Limb (tissue), 2 donors: ENCODE measurements at regions not wholly inside any gene's neighbourhood (a gene's known extent, or its start where the extent isn't known, plus 50 kb on each side); places are given as distances from the start of the nearest gene placed in this dataset.
"Not testable (repeated sequence)": the region's sequence is repeated elsewhere in the genome, so short reads cannot be mapped to it uniquely, and the experiment has no call there.

ENCODE experiments used
- DNase-seq, 2 donors: peaks; one replicate each; pipeline ENCODE4 v3.0.0-alpha.2; 2016; ENCODE audit errors: extremely low spot score in 2 of 2

DNA sequence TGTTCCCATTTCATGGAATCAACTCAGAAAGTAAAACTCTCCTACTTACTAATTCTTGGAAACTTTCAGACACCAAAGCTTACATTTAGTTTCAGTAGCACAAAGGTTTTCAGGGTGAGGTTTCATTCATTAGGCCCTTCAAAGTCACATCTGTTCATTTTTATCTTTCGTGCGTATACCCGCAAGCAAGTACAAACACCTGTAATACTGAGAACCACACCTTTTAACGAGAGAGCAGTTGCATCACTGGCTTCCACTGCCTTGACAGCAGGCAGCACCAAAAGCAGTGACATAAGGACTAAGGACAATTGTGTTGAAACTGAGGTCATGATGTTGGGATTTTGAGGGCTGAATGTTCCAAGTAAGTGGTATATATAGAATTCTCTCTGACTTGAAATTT is 60.5 kb downstream of the GOLGA6L22 start:
- DNase-seq = not testable (repeated sequence)

DNA sequence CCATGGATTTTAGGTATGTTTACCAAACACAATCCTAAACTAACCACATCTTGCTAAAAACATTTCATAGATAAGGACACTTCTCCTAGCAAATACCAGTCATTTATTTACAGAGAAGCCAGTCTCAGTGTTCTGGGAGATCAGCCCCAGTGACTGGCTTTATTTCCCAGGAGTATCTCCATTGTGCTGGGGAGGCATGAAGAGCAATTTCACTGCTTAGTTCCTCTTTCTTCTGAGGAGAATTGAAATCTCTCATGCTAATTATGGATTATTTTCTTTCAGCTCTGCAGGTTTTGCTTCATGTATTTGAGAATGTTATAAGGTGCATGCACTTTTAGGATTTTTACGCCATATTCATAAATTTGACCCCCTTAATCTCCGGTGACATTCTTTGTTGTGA is 67.8 kb downstream of the GOLGA6L22 start:
- not testable (repeated sequence) for DNase-seq

DNA sequence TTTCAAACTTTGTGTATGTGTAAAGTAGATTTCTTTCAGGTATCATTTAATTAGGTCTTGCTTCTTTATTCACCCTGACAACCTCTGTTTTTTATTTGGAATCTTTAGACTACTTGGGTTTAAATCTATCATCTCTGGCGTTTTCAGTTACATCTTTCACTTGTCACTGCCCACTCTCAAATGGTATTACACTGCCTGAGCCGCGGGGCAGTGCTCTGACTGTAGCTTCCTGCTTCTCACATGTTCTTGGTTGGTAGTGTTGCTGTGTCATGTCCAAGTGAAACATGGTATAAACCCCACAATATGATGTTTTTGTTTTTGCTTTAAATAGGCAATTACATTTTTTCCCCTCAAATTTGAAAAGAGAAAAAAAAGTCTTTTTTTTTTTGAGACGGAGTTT is 68.3 kb downstream of the GOLGA6L22 start:
- not testable (repeated sequence) for DNase-seq

DNA sequence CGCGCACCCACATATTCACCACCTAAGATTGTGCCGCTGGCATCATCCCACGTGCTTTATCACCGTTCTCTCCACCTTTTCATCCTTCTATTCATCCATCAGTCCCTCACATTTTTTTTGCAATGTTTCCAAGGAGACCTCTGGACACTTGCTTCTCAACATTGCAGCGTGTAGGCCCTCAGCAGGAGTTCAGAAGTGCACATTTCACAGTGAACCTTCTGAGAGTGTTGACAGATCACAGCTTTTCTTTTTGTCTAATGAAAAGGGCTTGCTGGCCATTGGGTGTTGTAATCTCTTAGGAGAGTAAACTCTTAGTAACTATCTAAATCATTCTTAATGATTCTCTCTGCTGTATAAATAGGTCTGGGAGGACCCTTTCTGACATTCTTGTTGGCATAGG is 70.5 kb downstream of the GOLGA6L22 start:
- not testable (repeated sequence) for DNase-seq

DNA sequence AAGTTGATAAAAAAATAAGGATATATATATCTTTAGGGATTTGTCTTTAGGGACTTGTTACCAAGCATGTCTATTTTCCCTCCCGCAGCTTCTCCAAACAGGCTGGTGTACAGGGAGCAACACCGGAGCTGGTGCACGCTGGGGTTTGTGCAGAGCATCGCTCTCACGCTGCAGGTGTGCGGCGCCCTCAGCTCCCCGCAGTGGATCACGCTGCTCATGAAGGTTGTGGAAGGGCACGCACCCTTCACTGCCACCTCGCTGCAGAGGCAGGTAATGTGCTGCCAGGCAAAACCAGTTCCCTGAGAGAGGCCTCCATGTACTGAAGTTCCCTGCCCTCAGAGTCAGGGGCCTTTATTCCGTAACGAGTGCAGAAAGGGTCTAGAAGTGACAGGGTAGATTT is 101.0 kb downstream of the GOLGA6L22 start:
- DNase-seq = not testable (repeated sequence)

DNA sequence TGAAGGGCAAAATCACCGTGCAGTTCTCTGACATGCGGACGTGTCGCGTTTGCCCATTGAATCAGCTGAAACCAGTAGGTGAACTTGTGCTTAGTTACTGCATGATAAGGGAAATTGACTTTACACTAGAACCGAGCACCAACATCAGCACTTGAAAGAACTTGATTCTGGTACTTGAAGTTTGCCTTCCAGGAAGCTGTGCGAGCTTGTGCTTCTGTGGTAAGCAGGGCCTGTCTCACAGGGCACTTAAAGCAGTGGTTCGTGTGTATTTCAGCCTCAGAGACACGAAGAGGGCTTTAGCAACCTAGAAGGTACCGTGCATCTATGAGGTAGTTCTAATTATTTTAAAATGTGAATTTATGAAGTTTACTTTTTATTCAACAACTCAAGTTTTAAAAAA is 103.0 kb downstream of the GOLGA6L22 start:
- DNase-seq = not testable (repeated sequence)

- DNase-seq = not testable (repeated sequence)
Measured at GRCh38 chr15:22566510-22566909, 107.8 kb downstream of the GOLGA6L22 start.

DNA sequence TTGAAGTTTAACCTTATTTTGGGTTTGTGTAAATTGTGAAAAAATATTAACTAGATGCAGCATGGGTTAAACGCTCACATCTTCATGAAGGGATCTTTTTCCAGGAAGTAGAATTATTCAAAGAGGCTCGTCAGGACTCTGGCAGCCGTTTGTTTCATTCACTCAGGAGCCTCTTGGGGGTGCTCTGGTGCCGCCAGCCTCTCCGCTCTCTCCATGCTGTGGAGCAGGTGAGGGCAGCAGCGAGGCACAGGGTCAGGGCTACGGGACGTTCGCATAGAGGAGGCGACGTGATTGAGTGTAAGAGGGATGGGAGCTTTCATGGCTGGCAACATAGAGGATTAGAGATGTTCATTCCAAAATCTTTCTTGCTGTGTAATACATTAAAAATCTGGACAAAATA is 110.8 kb downstream of the GOLGA6L22 start:
- not testable (repeated sequence) for DNase-seq

- not testable (repeated sequence) for DNase-seq
Measured at GRCh38 chr15:22572152-22572735, 113.5 kb downstream of the GOLGA6L22 start.

GRCh38 chr15:22572792-22573191 is 114.1 kb downstream of the GOLGA6L22 start:
- DNase-seq = peak in 1 of 2 donors; percentile 24

DNA sequence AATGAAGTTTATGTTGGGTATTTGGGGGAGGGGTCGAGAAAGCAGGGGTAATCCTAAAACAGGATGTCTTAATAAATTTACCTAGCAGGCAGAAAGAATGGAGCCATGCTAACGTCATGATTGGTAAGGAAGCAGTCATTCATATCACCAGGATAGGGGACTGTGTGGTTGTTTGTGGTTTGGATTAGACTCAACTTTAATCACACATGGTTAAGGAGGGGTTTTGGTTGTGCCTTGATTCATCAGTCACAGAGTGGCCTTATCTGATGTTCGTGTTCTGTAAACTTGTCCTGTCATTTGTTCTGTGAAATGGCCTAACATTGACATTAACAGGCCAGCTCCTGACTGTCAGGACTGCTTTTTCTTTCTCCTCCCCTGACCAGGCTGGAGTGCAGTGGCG is 119.1 kb downstream of the GOLGA6L22 start:
- DNase-seq = not testable (repeated sequence)

- not testable (repeated sequence) for DNase-seq
Measured at GRCh38 chr15:22579213-22579612, 120.5 kb downstream of the GOLGA6L22 start.

DNA sequence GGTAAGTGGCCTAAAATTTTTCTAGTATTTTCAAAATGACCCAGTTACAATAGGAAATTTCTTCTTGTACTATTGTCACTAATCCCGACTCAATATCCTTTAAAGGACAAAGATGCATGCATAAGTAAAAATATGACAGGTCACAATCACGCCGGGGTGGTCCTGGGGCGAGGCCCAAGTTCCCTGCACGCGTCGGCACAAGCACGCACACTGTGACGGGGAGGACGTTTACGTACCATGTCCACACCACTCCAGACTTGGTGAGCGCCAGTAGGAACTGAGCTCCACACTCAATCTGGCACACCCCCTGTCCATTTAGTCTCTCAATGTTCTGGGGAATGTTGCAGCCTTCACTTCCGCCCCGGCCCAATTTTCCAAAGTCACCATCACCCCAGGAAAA is 128.7 kb downstream of the GOLGA6L22 start:
- not testable (repeated sequence) for DNase-seq

GRCh38 chr15:22598552-22598951 is 139.8 kb downstream of the GOLGA6L22 start:
- not testable (repeated sequence) for DNase-seq

- not testable (repeated sequence) for DNase-seq
Measured at GRCh38 chr15:22599526-22600320, 141.0 kb downstream of the GOLGA6L22 start.

DNA sequence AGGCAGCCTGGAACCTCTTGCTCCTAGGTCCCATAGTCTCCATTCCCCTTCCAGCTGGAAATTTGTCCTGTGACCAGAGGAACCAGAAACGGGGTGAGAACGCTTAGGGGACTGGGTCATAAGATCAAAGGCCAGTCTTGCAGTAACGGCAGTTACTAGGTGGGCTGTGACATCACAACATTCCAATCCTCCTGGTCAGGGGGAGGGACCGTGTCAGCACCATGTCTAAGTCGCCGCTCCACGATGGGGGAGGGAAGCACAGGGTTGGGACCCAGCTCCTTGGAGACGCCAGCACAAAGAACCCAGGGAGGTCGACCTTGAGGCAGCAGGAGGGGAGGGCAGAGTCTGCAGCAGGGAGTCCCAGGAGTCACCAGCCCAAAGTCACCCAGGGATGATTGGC is 158.3 kb downstream of the GOLGA6L22 start:
- not testable (repeated sequence) for DNase-seq

DNA sequence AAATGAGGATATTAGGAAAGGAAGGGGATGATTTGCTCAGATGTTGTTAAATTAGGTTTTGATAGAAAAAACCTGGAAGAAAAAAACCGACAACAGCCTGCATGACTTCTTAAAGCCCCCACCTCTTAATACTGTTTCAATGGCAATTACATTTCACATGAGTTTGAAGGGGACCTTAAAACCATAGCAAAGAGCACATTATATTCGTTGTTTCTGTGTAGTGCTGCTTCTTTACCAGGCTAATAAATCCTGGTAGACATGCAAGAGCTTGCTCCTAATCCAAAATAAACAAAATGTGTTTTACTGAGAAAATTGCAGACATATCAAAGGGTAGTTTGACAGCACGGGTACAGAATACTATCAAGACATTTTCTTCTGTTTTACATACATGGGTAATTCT is 154.7 kb upstream of the NIPA1 start:
- DNase-seq = not testable (repeated sequence)

DNA sequence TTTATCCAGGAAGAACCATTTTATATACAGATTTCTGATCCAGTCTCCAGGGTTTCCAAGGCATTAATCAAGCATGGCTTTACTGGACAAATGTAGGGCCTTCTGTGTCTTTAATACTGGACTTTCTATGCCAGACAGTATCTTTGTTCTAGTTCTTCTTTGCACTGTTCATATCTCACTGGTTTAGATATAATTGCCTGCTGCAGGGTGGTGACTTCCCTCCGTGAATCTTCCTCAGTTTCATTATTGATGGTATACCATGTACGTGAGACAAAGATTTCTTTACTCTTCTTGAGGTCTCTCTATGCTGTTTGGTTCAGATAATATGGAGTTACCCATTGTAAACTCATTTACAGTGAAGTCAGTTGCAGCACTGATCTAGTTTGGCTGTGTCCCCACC is 146.5 kb upstream of the NIPA1 start:
- not testable (repeated sequence) for DNase-seq

DNA sequence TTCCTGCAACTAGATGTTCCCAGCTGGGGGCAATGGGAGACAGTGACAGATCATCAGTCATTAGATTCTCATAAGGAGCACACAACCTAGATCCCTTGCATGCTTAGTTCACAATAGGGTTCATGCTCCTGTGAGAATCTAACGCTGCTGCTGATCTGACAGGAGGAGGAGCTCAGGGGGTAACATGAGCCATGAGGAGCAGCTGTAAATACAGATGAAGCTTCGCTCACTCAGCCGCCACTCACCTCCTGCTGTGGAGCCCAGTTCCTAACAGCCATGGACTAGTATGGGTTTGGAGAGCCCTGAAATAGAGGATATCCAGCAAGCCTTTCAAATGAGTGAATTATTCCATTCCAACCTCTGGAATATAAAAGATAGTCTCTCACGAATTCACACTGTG is 137.0 kb upstream of the NIPA1 start:
- not testable (repeated sequence) for DNase-seq

GRCh38 chr15:22651179-22651578 is 135.3 kb upstream of the NIPA1 start:
- DNase-seq = not testable (repeated sequence)

DNA sequence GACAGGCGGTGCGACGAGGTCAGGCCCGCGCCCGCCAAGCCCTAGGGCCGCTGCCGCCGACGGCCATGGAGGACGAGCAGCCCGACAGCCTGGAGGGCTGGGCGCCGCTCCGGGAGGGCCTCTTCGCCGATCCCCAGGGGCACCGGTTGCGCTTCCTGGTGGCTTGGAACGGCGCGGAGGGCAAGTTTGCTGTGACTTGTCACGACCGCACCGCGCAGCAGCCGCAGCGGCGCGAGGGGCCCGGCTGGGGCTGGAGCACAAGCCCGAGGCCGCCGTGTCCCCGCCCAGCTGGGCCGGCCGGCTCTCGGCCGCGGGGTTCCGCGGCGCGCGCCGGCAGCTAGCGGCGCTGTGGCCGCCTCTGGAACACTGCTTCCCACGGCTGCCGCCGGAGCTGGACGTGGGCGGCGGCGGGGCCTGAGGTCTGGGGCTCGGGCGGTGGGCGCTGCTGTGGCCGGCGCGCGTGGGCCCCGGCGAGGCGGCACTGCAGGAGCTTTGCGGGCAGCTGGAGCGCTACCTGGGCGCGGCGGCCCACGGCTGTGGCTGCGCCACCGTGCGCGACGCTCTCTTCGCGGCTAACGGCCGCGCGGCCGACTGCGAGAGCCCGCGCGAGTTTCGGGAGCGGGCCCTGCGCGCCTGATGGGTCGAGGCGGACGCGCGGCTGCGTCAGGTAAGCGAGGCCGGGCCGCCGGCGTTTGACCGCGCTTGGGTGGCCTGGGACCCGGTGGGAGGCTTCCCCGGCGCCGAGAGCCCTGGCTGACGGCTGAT is 122.0 kb upstream of the NIPA1 start:
- peak; percentile 1 to 57 for DNase-seq

DNA sequence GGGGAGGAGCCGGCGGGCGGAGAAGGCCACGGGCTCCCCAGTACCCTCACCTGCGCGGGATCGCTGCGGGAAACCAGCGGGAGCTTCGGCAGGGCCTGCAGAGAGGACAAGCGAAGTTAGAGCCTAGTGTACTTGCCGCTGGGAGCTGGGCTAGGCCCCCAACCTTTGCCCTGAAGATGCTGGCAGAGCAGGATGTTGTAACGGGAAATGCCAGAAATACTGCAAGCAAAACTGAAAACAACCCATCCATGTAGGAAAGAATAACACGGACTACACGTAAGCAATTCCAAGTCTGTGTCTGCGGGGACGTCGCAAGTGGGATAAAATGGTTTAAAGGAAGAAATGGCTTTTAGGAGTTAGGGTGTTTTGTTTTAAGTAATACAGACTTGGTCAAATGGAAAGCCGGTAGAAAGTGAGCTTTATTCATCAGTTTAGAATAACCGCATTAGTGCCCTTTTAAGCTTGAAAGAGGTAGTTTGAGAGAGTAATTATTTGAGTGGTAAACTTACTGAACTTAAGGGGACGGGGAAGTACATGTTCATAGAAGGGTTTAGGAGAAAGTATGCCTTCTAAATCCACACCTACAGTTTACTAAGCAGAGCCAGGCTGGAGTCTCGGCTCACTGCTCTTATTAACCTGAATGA is 121.3 kb upstream of the NIPA1 start:
- peak; percentile 2 to 59 for DNase-seq
